VCaP (cell line): ENCODE measurements at regions not wholly inside any gene's neighbourhood (a gene's known extent, or its start where the extent isn't known, plus 50 kb on each side); places are given as distances from the start of the nearest gene placed in this dataset.

Experiments
- H3K27ac ChIP-seq: fragments of 450-650 bp; 2 replicates; pipeline ENCODE4 v1.5.1; 2017
- TF ChIP-seq, protein P1 (sequence below): fragments of 450-650 bp; conservative IDR thresholded peaks from 2 replicates; pipeline ENCODE4 v1.5.1; 2017; ENCODE audit warnings: mild to moderate bottlenecking, moderate library complexity

- H3K27ac ChIP-seq: no peak overlapping the region
- TF ChIP-seq, protein P1, sequence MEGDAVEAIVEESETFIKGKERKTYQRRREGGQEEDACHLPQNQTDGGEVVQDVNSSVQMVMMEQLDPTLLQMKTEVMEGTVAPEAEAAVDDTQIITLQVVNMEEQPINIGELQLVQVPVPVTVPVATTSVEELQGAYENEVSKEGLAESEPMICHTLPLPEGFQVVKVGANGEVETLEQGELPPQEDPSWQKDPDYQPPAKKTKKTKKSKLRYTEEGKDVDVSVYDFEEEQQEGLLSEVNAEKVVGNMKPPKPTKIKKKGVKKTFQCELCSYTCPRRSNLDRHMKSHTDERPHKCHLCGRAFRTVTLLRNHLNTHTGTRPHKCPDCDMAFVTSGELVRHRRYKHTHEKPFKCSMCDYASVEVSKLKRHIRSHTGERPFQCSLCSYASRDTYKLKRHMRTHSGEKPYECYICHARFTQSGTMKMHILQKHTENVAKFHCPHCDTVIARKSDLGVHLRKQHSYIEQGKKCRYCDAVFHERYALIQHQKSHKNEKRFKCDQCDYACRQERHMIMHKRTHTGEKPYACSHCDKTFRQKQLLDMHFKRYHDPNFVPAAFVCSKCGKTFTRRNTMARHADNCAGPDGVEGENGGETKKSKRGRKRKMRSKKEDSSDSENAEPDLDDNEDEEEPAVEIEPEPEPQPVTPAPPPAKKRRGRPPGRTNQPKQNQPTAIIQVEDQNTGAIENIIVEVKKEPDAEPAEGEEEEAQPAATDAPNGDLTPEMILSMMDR: no peak
Observed at GRCh38 chr3:115486880-115487279, 136.4 kb upstream of the GAP43 start.

DNA sequence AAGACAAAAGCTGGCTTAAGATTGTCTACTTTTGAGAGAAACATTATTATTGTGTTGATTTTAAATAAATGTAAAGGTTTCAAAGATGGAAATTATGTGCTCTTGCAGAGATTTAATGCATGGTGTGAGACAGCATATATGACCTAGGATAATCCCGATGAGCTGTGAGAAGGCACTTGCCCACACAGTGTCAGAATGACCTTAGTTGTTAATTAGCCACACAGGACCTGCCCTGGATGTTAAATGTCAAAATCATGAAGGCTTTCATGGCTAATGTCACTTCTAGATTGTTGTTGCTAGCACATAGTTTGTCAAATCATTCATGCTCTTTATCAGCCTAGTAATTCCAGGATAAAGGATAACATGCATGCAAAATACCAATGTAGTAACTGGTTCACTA, 135.3 kb upstream of the GAP43 start:
- no peak overlapping the region for H3K27ac ChIP-seq
- TF ChIP-seq, protein P1: no peak

DNA sequence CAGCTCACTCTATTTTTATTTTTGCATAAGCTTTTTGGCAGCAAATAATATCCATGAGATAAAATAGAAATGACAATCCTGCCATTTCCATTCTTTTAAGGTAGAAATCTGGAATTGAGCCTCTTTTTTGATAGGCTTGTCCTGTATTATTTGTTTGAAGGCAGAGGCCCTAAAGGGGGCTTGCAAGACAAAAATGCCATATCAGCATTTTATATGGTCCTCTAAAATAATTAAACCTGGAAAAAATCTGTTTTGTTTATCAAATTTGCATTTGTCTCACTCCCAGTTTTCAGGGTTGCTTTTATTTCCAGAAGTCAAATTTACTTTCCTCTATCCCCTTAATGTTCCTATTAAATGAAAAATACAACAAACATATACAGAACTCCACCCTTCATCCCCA, 134.9 kb upstream of the GAP43 start:
- H3K27ac ChIP-seq: no peak overlapping the region
- TF ChIP-seq, protein P1: no peak

DNA sequence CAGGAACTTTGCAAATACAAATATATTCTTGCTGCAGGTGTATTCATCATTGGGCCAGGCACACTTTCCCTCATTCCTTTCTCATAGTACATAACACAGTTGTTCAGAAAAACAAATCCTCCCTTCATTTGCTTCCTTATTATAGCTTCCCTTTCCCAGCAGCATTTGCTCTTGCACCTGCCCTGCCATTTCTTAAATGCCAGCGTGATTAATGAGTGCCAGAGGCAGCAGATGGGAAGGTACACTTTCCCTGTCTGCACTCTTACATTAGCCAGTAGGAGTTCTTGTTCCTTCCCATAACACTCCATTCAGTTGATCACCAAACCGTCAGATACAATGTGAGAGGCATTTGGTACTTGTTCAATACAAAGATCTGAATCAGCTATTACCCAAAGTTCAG, 128.5 kb upstream of the GAP43 start:
- no peak overlapping the region for H3K27ac ChIP-seq
- TF ChIP-seq, protein P1: no peak

- no peak overlapping the region for H3K27ac ChIP-seq
- TF ChIP-seq, protein P1: no peak
Observed at GRCh38 chr3:115498421-115498820, 124.9 kb upstream of the GAP43 start.

GRCh38 chr3:115498898-115499297, 124.4 kb upstream of the GAP43 start:
- H3K27ac ChIP-seq: no peak overlapping the region
- TF ChIP-seq, protein P1: no peak

GRCh38 chr3:115499666-115500065, 123.6 kb upstream of the GAP43 start:
- TF ChIP-seq, protein P1: no peak
- no peak overlapping the region for H3K27ac ChIP-seq

DNA sequence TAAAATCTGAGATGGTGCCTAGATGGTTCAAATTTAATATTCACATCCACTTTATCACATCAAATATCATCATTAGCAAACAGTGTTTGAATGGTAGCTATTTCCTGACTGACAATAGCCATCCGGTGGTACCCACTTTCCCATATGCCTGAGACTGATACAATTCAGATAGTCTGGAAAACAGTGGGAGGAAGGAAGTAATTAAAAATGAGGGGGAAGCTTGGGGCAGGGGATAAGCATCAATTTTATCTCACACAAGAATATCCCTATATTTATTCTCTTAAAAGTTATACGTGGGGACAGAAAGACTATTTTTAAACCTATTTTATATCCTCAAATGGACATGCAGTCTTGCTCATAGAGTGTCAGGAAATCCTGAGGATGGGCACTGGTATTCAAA, 122.5 kb upstream of the GAP43 start:
- TF ChIP-seq, protein P1: no peak
- H3K27ac ChIP-seq: no peak overlapping the region
